ENCODE measurements at regions not wholly inside any gene's neighbourhood (a gene's known extent, or its start where the extent isn't known, plus 50 kb on each side); places are given as distances from the start of the nearest gene placed in this dataset.

DNA sequence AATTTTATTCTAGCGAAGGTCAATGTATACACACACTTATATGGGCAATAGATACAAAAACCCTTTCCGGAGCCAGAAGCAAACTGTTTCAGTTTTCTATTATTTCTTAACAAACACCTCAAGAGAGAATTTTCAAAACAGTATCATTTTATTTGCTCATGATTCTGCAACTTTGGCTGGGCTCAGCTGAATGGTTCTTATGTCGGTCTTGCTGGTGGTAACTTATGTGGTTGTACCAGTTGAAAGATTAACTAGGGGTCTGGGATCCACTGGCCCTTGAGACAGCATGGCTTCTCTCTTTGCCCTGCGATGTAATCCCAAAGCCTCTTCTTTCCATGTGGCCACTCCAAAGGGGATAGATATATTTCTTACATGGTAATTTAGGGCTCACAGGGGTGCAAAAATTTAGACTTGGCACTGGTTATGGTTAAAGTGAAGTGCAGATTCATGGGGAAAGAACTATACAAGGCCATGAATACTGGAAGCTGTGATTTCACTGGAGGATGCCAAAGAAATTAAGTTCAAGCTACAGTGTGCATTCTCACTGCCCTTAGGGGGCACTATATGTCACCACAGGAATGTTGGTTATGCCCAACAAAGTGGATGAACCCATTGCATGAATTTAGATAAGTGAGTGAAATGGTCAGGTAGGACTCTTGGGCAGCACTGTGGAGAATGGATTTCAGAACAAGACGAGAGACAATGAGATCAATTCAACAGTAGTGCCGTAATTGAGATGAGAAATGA, 94.3 kb upstream of the NAV3 start:
- intact Hi-C loops (cut with DNase I) = no loop called here
- no peaks in the 10 kb centered on the region for H3K4me1 ChIP-seq (replicated peaks)
- 90% methylated on average over 6 of the region's 6 CpGs for WGBS

DNA sequence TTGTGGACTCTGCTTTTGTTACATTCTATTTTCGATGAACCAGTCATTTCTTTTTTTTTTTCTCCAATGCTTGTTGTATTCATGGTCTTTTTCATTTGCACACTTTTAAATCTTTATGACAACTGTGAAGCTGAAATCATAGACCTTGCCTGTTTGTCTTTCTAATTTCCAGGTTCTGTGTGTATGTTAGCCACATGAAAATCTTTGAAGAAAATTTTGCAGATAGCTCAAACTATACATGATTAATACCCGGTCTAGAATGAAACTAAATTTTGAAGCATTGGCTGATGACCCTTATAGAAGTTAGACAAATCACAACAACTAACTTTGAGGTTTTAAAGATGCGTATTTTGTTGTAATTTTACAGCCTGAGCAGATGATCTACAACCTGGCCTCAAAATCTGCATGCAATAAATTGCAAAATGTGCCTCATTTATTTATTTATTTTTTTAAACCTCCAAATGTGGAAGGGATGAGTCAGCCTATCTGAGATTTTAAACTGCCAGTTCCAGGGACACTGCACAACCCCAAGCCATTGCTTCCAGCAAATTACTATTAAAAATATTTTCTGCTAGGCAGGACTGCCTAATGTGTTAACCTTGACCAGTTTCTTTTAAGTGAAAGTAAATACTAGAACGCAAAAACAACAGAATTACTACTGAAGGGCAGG, 96.3 kb upstream of the NAV3 start:
- Histone ChIP-seq H3K36me3 (no peaks in the 10 kb centered on the region), H3K27me3 (replicated peaks; ENCODE audit: insufficient read depth) (no peaks in the 10 kb centered on the region), H3K9me3 (no peaks in the 10 kb centered on the region), H3K4me3 (no peak overlapping the region), H3K4me1 (replicated peaks) (no peaks in the 10 kb centered on the region), H3K27ac (no peak overlapping the region)
- DNase-seq (ENCODE audit: low spot score) = no peak
- intact Hi-C loops (cut with DNase I) = no loop called here
- WGBS = 41% methylated on average over 4 of the region's 4 CpGs
- no peak for TF ChIP-seq POLR2A (IDR thresholded peaks at IDR 0.05)
- no peak for TF ChIP-seq POLR2AphosphoS5 (IDR thresholded peaks at IDR 0.05)
- TF ChIP-seq, protein P1, sequence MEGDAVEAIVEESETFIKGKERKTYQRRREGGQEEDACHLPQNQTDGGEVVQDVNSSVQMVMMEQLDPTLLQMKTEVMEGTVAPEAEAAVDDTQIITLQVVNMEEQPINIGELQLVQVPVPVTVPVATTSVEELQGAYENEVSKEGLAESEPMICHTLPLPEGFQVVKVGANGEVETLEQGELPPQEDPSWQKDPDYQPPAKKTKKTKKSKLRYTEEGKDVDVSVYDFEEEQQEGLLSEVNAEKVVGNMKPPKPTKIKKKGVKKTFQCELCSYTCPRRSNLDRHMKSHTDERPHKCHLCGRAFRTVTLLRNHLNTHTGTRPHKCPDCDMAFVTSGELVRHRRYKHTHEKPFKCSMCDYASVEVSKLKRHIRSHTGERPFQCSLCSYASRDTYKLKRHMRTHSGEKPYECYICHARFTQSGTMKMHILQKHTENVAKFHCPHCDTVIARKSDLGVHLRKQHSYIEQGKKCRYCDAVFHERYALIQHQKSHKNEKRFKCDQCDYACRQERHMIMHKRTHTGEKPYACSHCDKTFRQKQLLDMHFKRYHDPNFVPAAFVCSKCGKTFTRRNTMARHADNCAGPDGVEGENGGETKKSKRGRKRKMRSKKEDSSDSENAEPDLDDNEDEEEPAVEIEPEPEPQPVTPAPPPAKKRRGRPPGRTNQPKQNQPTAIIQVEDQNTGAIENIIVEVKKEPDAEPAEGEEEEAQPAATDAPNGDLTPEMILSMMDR (IDR thresholded peaks at IDR 0.05) = no peak

More for the DNA sequence above, 94.3 kb upstream of the NAV3 start:
- DNase-seq (ENCODE audit: low spot score) = no peak
- no peak for TF ChIP-seq POLR2AphosphoS5 (IDR thresholded peaks at IDR 0.05)
- Histone ChIP-seq H3K4me3 (no peak overlapping the region), H3K9me3 (no peaks in the 10 kb centered on the region), H3K36me3 (no peaks in the 10 kb centered on the region), H3K27ac (no peak overlapping the region), H3K27me3 (replicated peaks; ENCODE audit: insufficient read depth) (no peaks in the 10 kb centered on the region)

DNA sequence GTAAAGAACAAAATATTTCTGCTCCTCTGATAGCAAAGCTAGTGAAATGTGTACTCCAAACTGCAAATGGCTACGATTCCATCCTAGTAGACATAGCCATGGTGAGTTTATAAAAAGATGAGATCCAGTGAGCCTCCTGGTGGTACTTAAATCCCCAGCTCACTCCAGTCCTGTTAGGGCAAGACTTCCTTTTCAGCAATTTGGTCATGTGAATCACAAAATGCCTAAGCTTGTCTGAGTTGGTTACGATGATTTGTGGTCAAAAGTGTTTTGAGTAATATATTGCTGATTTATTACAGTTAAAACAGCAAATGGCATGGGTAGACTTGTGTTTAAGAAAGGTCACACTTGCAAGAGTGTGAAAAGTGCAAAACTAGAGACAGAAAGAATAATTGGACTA, 102.7 kb upstream of the NAV3 start:
- Histone ChIP-seq H3K27ac (no peak overlapping the region), H3K4me3 (no peak overlapping the region), H3K9me3 (no peaks in the 10 kb centered on the region), H3K27me3 (replicated peaks; ENCODE audit: insufficient read depth) (no peaks in the 10 kb centered on the region), H3K4me1 (replicated peaks) (no peaks in the 10 kb centered on the region), H3K36me3 (no peaks in the 10 kb centered on the region)
- no peak for DNase-seq (ENCODE audit: low spot score)
- intact Hi-C loops (cut with DNase I) = no loop called here
- WGBS = 78% methylated on average over 2 of the region's 2 CpGs
- TF ChIP-seq POLR2AphosphoS5 (IDR thresholded peaks at IDR 0.05) (no peak), POLR2A (IDR thresholded peaks at IDR 0.05) (no peak)
- TF ChIP-seq, protein P1 (IDR thresholded peaks at IDR 0.05) = no peak

DNA sequence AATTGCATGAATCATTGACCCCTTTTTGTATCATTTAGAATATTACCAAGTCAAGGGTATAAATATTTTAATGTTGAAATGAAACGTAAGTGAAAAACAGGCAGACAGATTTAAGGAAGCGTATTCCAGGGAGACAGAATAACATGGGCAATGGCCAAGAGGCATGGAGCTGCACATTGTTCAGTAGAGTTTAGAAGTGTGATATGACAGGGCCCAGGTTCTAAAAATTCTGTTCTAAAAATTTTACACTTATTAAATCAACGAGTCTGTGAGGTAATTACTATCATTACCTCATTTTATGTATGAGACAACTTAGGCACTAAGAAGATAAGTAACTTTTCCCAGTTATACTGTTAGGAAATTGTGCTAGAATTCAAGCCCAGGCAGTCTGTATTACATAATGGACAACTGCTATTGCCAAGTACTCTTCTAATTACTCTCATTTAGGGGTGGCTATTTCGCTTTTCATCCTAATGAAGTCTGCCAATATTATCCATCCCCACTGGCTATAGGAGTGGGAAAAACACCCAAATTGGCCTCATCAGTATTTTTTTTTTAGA, 103.2 kb upstream of the NAV3 start:
- no peak overlapping the region for H3K27ac ChIP-seq
- no peak overlapping the region for H3K4me3 ChIP-seq
- intact Hi-C loops (cut with DNase I) = no loop called here
- 80% methylated on average over 4 of the region's 4 CpGs for WGBS
- H3K36me3 ChIP-seq = no peaks in the 10 kb centered on the region
- H3K27me3 ChIP-seq (replicated peaks; ENCODE audit: insufficient read depth) = no peaks in the 10 kb centered on the region
- TF ChIP-seq, protein P1 (IDR thresholded peaks at IDR 0.05) = no peak
- TF ChIP-seq POLR2A (IDR thresholded peaks at IDR 0.05) = no peak
- no peaks in the 10 kb centered on the region for H3K9me3 ChIP-seq
- H3K4me1 ChIP-seq (replicated peaks) = no peaks in the 10 kb centered on the region
- no peak for DNase-seq (ENCODE audit: low spot score)

DNA sequence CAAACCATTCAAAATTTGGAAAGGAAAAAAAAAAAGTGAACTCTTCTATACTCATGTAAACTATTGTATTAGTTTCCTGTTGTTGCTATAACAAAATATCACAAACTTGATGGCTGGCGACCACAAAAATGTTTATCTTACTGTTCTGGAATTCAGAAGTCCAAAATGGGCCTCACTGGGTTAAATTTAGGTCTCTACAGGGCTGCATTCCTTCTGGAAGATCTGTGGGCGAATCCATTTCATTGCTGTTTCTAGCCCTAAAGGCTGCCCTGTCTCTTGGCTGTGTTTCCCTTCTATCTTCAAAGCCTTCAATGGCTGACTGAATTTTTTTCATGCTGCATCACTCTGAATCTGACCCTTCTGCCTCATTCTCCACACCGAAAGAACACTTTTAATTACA, 105.1 kb upstream of the NAV3 start:
- 89% methylated on average over 3 of the region's 3 CpGs for WGBS

More for the DNA sequence above, 105.1 kb upstream of the NAV3 start:
- TF ChIP-seq POLR2AphosphoS5 (IDR thresholded peaks at IDR 0.05) (no peak), POLR2A (IDR thresholded peaks at IDR 0.05) (no peak)
- TF ChIP-seq, protein P1 (IDR thresholded peaks at IDR 0.05) = no peak
- no peak overlapping the region for H3K4me3 ChIP-seq
- H3K27ac ChIP-seq = no peak overlapping the region
- H3K9me3 ChIP-seq = no peaks in the 10 kb centered on the region
- intact Hi-C loops (cut with DNase I) = no loop called here
- H3K4me1 ChIP-seq (replicated peaks) = no peaks in the 10 kb centered on the region
- H3K27me3 ChIP-seq (replicated peaks; ENCODE audit: insufficient read depth) = no peaks in the 10 kb centered on the region
- H3K36me3 ChIP-seq = no peaks in the 10 kb centered on the region
- DNase-seq (ENCODE audit: low spot score) = no peak
